GM21576 (cell line): ENCODE measurements at regions not wholly inside any gene's neighbourhood (a gene's known extent, or its start where the extent isn't known, plus 50 kb on each side); places are given as distances from the start of the nearest gene placed in this dataset.

ENCODE experiments used
- ATAC-seq: cut with Tn5 transposase; IDR thresholded peaks from one replicate; pipeline ENCODE4 v1.9.1; 2021; ENCODE audit warnings: mild to moderate bottlenecking, moderate library complexity; ENCODE audit not compliant: unreplicated experiment

DNA sequence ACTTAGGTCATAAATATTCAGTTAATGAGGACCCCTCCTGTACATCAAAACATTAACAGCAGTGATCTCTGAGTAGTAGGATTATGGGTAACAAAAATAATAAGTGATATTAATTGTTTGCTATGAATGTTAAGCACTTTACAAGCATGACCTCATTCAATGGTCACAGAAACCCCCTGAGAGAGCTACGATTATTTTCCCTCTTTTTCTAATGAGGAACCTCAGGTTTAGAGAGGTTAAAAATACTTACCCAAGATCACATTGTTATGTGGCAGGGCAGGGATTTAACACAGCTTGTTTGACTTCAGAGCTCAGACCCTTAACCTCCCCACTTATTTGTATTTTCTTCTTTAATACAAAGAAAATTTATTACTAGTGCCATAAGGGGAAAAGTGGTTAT, 228.2 kb downstream of the TBL1XR1 start:
- no peak for ATAC-seq

GRCh38 chr3:176968631-176969030, 228.7 kb downstream of the TBL1XR1 start:
- no peak for ATAC-seq

GRCh38 chr3:176967522-176967921, 229.8 kb downstream of the TBL1XR1 start:
- no peak for ATAC-seq

DNA sequence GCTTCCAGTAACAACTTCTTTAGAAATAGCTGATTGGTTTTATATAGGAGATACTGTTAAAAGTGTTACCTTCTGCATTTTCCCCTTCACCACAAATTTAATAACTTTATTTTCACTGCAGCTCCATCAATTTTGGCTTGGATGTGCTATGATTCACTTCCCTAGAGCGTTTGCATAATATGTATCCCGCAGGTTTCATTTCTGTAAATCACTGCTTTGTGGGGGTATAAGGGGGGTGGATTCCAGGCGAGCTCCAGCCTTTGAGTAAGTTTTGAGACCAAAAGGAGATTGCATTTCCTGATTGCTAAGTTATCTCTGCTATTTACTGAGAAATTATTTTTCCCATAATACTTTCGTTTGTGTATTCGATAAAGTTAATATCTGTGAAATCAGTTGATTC, 232.6 kb downstream of the TBL1XR1 start:
- ATAC-seq, result no peak

DNA sequence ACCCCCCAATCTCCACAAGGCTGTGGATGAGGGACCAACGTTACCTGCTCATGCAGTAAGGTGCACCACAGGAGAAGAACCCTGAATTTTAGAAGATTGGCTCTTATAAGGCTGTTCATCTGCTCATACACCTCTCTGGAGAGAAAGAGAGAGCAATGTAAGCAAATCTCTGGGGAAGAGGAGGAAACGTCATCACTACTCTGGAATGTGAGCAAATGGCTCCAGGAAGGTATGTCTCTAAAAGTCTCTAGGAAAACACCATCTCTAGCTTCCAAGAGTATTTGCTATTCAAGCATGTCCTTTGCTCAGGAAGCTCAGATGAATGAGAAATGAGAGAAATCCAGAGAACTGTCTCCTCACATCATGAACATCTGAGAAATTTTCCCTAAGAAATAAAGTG, 235.4 kb downstream of the TBL1XR1 start:
- no peak for ATAC-seq

DNA sequence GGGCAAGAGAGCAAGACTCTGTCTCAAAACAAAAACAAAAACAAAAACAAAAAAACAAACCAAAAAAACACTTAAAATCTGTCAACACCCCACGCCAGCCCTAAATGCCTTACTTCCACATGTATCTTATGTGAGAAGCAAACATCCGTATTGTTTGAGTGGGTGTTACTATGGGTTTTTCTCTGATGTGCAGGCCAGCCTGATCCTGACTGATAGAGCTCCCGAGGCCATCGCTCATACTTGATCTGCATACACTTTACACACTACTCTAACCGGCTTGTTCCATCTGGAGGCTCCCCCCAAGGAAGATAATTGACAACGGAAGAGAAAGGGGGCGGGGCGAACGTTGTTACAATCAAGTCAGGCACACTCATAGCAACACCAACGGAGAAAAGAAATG, 237.4 kb downstream of the TBL1XR1 start:
- no peak for ATAC-seq

DNA sequence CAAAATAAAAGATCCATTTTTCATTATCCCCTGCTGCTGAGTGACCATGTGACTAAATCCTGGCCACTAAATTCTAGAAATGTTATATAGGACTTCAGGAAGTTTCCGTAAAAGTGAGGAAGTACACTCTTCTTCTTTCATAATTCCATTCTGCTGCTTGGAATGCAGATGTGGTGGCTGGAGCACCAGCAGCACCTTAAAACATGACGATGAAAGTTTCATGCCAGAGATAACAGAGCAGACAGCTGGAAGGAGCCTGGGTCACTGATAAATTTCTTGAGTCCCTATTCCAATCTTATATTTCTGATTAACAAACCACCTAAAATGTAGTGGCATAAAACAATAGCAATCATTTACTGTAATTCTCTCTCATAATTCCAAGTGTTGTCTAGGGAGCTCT, 238.7 kb downstream of the TBL1XR1 start:
- no peak for ATAC-seq

DNA sequence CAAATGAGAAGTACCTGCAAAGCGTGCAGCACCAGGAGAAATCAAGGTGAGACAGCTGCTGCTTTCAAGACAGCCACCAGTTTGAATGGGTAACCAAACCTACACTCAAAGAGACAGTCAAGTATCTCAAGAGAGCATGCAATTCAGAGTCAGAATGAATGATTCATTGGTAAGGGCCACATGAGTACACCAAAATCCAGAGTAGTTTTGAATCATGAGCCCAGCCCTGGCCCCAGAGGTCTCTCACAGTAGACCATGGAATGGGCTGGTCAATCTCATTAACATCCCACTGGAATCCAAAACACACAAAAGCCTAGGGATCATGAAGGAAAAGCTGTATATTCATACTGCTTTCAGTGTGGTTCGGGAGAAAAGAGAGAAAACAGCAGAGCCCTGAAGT, 242.8 kb downstream of the TBL1XR1 start:
- ATAC-seq, result no peak

GRCh38 chr3:176953106-176954060, 243.9 kb downstream of the TBL1XR1 start:
- ATAC-seq, result no peak

DNA sequence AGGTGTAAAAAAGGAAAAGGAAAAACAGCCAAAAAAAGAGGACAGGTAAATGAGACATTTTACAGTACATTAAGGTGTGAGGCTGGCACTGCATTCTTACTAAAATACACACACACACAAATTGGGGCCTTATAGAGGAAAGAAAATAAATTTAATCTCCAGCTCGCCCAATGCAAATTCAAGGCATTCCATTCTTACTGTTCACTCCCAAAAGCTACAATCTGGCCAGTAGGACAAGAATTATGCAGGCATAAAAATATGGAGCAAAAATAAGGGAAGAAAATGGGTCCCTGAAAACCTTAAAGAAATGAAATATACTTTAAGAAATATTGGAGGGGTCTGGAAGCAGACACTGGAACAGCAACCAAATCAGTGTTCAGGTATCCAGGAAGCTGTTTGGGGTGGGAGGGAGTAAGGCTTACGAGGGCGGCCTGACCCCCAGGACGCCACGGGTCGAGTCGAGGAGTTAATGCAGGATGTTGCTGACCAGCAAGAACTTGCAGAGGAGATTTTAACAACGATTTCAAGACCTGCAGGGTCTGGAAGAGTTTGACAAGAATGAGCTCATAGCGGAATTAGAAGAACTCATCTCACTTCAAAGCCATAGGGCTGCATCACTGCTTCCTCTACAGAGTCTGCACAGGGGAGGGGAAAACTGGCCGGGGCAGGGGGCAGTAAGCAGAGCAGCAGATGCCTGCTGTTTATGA, 245.5 kb downstream of the TBL1XR1 start:
- ATAC-seq, result no peak

GRCh38 chr3:176951144-176951543, 246.1 kb downstream of the TBL1XR1 start:
- no peak for ATAC-seq

DNA sequence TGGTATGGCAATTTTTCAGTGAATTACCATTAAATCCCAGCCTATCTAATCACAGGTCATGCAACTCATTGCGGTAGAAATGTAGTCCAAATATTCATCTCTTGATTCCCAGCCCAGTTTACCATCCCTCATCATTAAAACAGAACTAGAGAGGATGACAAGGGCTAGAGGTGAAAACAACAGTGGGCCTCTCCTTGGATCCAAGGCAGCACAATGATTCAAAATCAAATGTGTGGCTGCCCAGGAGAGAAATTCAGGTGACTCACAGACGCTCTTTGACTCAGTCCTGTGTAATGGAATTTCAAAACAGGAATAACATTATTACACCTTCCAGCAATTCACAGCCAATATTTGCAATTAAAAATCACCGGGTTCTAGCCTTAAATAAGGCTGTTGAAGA, 246.5 kb downstream of the TBL1XR1 start:
- no peak for ATAC-seq

GRCh38 chr3:176948151-176948550, 249.1 kb downstream of the TBL1XR1 start:
- no peak for ATAC-seq

DNA sequence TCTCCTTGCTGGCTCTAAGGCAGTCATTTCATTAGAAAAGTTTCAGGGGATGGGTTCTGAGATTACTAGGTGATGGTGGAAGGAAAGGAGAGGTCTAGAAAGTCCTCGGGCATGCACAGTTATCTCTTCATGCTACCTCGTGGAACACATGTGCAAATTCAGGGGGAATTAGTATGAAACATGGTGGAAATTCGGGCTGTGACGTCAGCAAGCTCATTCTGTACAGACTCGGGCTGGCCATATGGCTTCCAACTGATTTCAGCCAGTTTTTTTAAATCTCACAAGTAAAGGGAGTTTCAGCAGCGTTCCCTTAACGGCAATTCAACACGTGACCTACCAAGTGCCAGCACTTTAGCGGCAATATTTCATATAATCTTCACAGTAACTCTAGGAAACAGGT, 251.1 kb downstream of the TBL1XR1 start:
- no peak for ATAC-seq

DNA sequence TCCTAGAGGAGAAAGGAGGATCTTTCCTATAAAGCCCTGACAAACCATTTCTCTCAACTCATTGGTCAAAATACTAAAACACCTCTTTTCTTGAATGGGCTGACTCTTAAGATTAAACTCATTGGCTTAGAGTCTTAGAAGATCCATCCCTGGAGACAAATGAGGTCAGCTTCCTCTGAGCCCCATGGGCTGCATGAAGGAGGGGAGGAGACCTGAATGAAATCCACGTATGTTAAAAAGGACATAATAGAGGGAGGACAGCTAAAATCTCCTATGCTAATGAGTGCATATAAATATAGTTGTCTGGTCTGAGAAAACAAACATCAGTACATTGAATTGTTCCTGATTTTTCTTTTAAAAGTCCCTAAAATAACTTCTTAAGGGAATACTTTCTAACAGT, 255.0 kb downstream of the TBL1XR1 start:
- ATAC-seq, result no peak

DNA sequence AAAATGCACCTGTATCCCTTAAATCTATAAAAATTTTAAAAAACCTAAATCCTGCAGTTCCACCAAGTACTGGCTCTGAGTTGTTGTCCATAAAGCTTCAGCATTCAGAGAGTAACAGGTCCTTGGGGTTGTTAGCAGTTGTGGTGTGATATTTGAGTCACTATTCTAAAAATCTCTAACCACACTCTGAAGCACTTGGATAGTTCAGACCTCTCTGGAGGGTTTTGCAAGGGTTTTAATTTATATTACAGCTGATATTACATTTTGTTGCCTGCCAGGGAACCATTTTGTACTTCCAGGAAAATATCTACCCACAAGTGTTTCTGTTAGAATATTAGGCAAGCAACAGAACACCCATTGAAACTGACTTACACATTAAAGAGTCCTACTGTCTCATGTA, 255.6 kb downstream of the TBL1XR1 start:
- ATAC-seq, result no peak

DNA sequence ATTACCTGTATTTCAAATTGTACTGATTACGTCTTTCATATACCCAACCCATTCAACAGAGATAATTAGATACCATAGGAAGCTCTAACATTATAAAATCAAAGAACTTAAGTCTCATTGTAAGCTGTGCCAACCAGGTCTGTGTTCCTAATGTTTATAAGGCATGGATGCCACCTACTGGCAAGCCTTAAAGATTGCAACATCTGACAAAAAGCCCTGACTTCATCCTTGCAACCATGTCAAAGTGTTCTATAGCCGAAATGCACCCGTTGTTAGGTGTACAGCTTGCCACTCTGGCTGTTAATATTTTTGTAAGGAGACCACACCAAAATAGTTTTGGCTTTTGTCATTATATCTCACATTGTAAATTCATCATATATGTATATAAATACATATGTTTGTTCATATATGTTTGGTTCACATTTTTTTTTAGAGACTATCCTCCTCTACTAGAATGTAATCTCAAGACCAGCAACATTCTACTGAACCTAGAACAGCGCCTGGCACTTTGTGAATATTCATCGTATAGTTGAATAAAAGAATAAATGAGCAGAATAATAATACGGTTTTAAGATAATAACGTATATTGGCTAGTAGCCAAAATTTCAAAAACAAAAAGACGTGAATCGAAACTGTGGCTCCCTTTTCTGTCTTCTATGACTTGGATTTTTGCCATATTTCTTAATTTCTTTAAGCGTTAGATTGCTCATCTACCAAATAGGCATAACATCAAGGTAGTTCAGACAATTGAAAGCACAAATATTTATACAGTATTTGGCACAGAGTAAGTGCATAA, 258.1 kb downstream of the TBL1XR1 start:
- ATAC-seq, result peak; percentile 99

GRCh38 chr3:176937994-176938393, 259.3 kb downstream of the TBL1XR1 start:
- ATAC-seq, result no peak

DNA sequence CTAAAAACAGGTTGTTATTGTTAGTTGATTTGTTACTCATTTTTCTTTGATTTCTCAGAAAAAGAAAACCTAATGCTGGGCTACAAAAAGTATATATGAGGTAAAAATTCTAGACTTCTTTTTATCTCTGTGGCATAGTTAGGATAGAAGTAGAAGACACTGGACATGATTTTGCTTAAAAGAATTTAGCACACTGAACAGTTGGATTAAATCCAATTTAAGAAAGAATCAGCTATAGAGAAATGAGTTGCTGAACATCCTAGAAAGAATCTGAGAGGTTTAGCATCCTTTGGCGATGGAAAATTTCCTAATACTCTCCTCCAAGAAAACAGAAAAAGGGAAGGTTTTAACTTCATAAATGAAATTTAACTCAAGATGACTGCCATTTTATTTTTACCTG, 259.7 kb downstream of the TBL1XR1 start:
- ATAC-seq, result no peak

DNA sequence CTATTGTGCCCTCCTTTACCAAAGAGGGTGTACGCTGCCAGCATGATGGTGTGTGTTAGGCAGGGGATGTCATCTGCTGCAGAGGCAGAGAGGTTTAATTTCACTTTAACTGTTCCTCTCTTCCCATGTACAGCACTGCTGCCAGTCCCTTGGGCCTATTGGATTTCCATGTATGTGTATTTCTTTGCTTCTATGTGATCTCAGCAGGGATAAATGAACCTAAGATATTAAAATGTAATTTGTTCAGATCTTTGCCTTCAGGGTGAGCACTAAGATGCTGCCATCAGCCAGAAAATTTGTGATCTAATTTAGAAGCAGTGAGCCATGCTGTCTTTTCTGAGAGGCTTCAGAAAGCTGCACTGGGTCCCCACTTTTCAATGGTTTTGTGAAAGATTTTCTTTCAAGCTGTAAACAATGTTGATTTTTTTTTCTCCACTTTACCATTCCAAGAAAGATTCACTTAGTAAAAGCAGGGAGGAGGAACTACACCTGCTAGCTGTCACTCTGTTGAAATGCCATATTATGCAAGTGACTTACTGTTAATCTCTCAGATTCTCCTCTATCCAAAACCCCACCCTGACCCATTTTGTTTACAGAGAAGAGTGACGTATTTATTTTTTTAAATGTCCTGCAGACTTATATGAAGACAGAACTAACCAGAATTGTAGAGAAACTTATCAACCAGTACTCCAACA, 261.9 kb downstream of the TBL1XR1 start:
- no peak for ATAC-seq

GRCh38 chr3:176934698-176935097, 262.6 kb downstream of the TBL1XR1 start:
- ATAC-seq, result no peak
